ENCODE measurements at regions not wholly inside any gene's neighbourhood (a gene's known extent, or its start where the extent isn't known, plus 50 kb on each side); places are given as distances from the start of the nearest gene placed in this dataset.
A peak's percentile ranks its signal among the peaks of the same experiment; 100 is the strongest.

- no peak for DNase-seq (ENCODE audit: low read depth in 2 of 2)
- TF ChIP-seq CTCF (IDR thresholded peaks at IDR 0.05; ENCODE audit: low read depth, low read length), result no peak
- H3K4me3 ChIP-seq (replicated peaks in 1 of 2; ENCODE audit: low read depth in 2 of 2, low read length in 2 of 2), result no peak overlapping the region
Observed at GRCh38 chr16:51822471-51822870, 671.4 kb upstream of the SALL1 start.

GRCh38 chr16:51821527-51821926, 670.5 kb upstream of the SALL1 start:
- DNase-seq (ENCODE audit: low read depth in 2 of 2), result no peak

GRCh38 chr16:51820176-51820575, 669.1 kb upstream of the SALL1 start:
- no peak for DNase-seq (ENCODE audit: low read depth in 2 of 2)
- TF ChIP-seq CTCF (IDR thresholded peaks at IDR 0.05; ENCODE audit: low read depth, low read length), result no peak
- no peak overlapping the region for H3K4me3 ChIP-seq (replicated peaks in 1 of 2; ENCODE audit: low read depth in 2 of 2, low read length in 2 of 2)

More at GRCh38 chr16:51821527-51821926, 670.5 kb upstream of the SALL1 start:
- H3K4me3 ChIP-seq (replicated peaks in 1 of 2; ENCODE audit: low read depth in 2 of 2, low read length in 2 of 2), result no peak overlapping the region
- TF ChIP-seq CTCF (IDR thresholded peaks at IDR 0.05; ENCODE audit: low read depth, low read length), result no peak

GRCh38 chr16:51818342-51818944, 667.4 kb upstream of the SALL1 start:
- peak; percentile 65 to 79 for DNase-seq (ENCODE audit: low read depth in 2 of 2)
- H3K4me3 ChIP-seq (replicated peaks in 1 of 2; ENCODE audit: low read depth in 2 of 2, low read length in 2 of 2), result no peak overlapping the region
- peak; percentile 92 for TF ChIP-seq CTCF (IDR thresholded peaks at IDR 0.05; ENCODE audit: low read depth, low read length)

GRCh38 chr16:51816929-51817328, 665.9 kb upstream of the SALL1 start:
- DNase-seq (ENCODE audit: low read depth in 2 of 2), result peak; percentile 6 to 55
- TF ChIP-seq CTCF (IDR thresholded peaks at IDR 0.05; ENCODE audit: low read depth, low read length), result no peak
- no peak overlapping the region for H3K4me3 ChIP-seq (replicated peaks in 1 of 2; ENCODE audit: low read depth in 2 of 2, low read length in 2 of 2)

- no peak for DNase-seq (ENCODE audit: low read depth in 2 of 2)
- H3K4me3 ChIP-seq (replicated peaks in 1 of 2; ENCODE audit: low read depth in 2 of 2, low read length in 2 of 2), result no peak overlapping the region
- TF ChIP-seq CTCF (IDR thresholded peaks at IDR 0.05; ENCODE audit: low read depth, low read length), result no peak
Observed at GRCh38 chr16:51815523-51815922, 664.5 kb upstream of the SALL1 start.

GRCh38 chr16:51814617-51815016, 663.5 kb upstream of the SALL1 start:
- no peak overlapping the region for H3K4me3 ChIP-seq (replicated peaks in 1 of 2; ENCODE audit: low read depth in 2 of 2, low read length in 2 of 2)
- DNase-seq (ENCODE audit: low read depth in 2 of 2), result no peak
- TF ChIP-seq CTCF (IDR thresholded peaks at IDR 0.05; ENCODE audit: low read depth, low read length), result no peak

Data from cardiac fibroblast (primary cell).